ENCODE measurements at regions not wholly inside any gene's neighbourhood (a gene's known extent, or its start where the extent isn't known, plus 50 kb on each side); places are given as distances from the start of the nearest gene placed in this dataset.

- no peak for TF ChIP-seq YY1 (IDR thresholded peaks at IDR 0.05; ENCODE audit: insufficient read depth, insufficient read length)
- TF ChIP-seq ZNF274 (IDR thresholded peaks at IDR 0.05; ENCODE audit: low read depth, low read length) = no peak
These were observed 481.6 kb downstream of the EIPR1 start for GRCh38 chr2:2896011-2896410.

Data from NT2/D1 (cell line).